ENCODE measurements at regions not wholly inside any gene's neighbourhood (a gene's known extent, or its start where the extent isn't known, plus 50 kb on each side); places are given as distances from the start of the nearest gene placed in this dataset.

DNA sequence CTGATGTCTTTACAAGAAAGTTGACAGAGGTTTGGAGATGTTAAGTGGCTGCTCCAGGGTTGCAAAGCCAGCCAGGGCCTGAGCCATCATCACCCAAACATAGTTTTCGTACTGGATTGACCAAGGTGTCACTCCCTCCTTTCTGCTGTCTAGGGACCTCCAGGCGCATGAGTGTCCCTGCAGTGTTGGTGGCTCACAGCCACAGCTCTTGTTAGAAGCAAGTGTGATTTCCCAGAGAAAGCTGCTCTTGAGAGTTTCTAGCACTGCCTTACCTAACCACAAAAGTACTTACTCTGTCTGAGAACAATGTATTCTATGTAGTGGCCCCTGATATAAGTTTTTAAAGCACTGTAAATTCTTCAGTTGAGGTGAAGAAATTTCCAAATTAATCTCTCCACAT lies 144.1 kb downstream of the SOX2 start:
- H3K27ac ChIP-seq (ENCODE audit: low read depth, low read length, poor library complexity, severe bottlenecking) = no peak overlapping the region
- BruUV-seq (replicated peaks) = no TSS peak
- intact Hi-C loops (cut with micrococcal nuclease; ENCODE audit: unreplicated experiment) = no loop called here
- no peak overlapping the region for H3K4me2 ChIP-seq (ENCODE audit: low read length)
- no peaks in the 10 kb centered on the region for H3K9me2 ChIP-seq (ENCODE audit: insufficient read depth, low read length)
- H3K79me2 ChIP-seq (ENCODE audit: insufficient read depth, low read depth, low read length) = no peaks in the 10 kb centered on the region
- ChIA-PET CTCF (ENCODE audit: unreplicated experiment) (no interaction called here), POLR2A (interaction anchor here (0.7 kb wide), 1 partner anchor 121 kb away, joined by 3 read pairs; no protein-coding TSS in a partner anchor)
- no peaks in the 10 kb centered on the region for H3K36me3 ChIP-seq (ENCODE audit: insufficient read depth, low read length)
- H3K4me3 ChIP-seq (ENCODE audit: low read depth, low read length, poor library complexity, severe bottlenecking) = no peak overlapping the region
- no peak overlapping the region for H2AFZ ChIP-seq (ENCODE audit: low read length)
- no peaks in the 10 kb centered on the region for H3K4me1 ChIP-seq (ENCODE audit: insufficient read depth, low read length, poor library complexity, severe bottlenecking)
- TF ChIP-seq, protein P1, sequence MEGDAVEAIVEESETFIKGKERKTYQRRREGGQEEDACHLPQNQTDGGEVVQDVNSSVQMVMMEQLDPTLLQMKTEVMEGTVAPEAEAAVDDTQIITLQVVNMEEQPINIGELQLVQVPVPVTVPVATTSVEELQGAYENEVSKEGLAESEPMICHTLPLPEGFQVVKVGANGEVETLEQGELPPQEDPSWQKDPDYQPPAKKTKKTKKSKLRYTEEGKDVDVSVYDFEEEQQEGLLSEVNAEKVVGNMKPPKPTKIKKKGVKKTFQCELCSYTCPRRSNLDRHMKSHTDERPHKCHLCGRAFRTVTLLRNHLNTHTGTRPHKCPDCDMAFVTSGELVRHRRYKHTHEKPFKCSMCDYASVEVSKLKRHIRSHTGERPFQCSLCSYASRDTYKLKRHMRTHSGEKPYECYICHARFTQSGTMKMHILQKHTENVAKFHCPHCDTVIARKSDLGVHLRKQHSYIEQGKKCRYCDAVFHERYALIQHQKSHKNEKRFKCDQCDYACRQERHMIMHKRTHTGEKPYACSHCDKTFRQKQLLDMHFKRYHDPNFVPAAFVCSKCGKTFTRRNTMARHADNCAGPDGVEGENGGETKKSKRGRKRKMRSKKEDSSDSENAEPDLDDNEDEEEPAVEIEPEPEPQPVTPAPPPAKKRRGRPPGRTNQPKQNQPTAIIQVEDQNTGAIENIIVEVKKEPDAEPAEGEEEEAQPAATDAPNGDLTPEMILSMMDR (conservative IDR thresholded peaks at IDR 0.05; ENCODE audit: low read length) = no peak
- TF ChIP-seq EZH2phosphoT487 (IDR thresholded peaks at IDR 0.05; ENCODE audit: borderline replicate concordance, low read depth, low read length) = no peak
- DNase-seq (ENCODE audit: low spot score) = no peak
- no peaks in the 10 kb centered on the region for H4K20me1 ChIP-seq (ENCODE audit: insufficient read depth, low read length)
- H3K9me3 ChIP-seq (ENCODE audit: low read length) = no peaks in the 10 kb centered on the region

DNA sequence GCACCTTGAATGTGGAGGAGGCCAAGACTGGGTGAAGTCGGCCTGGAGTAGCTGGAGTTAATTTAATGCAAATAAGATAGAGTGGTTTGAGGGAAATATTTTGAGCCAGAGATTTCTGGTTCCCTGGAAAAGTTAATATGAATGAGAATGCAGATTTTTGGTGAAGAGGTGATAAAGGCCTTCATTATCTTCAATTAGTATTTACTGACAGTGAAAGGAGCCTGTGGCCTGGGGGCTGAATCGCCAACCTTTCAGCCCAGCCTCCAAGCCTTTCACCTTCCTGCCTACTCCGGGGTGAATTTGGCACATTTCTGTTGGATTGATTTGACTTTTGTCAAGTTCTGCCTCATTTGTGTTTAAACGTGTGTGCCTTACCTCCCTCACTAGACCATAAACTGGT lies 147.8 kb downstream of the SOX2 start:
- TF ChIP-seq, protein P1 (conservative IDR thresholded peaks at IDR 0.05; ENCODE audit: low read length) = no peak
- no peak for TF ChIP-seq EZH2phosphoT487 (IDR thresholded peaks at IDR 0.05; ENCODE audit: borderline replicate concordance, low read depth, low read length)
- no peaks in the 10 kb centered on the region for H3K36me3 ChIP-seq (ENCODE audit: insufficient read depth, low read length)
- H2AFZ ChIP-seq (ENCODE audit: low read length) = peak overlapping the region; percentile 43
- no peaks in the 10 kb centered on the region for H3K79me2 ChIP-seq (ENCODE audit: insufficient read depth, low read depth, low read length)
- no peak for DNase-seq (ENCODE audit: low spot score)
- POLR2A ChIA-PET = interaction anchor here (0.7 kb wide), 2 partner anchors 61 to 106 kb away, joined by 3 read pairs; no protein-coding TSS in a partner anchor
- H4K20me1 ChIP-seq (ENCODE audit: insufficient read depth, low read length) = no peaks in the 10 kb centered on the region
- no peak overlapping the region for H3K4me2 ChIP-seq (ENCODE audit: low read length)
- no peak overlapping the region for H3K27ac ChIP-seq (ENCODE audit: low read depth, low read length, poor library complexity, severe bottlenecking)
- no peak overlapping the region for H3K4me3 ChIP-seq (ENCODE audit: low read depth, low read length, poor library complexity, severe bottlenecking)
- CTCF ChIA-PET (ENCODE audit: unreplicated experiment) = no interaction called here
- intact Hi-C loops (cut with micrococcal nuclease; ENCODE audit: unreplicated experiment) = no loop called here
- H3K4me1 ChIP-seq (ENCODE audit: insufficient read depth, low read length, poor library complexity, severe bottlenecking) = no peaks in the 10 kb centered on the region
- BruUV-seq (replicated peaks) = no TSS peak
- H3K9me2 ChIP-seq (ENCODE audit: insufficient read depth, low read length) = no peaks in the 10 kb centered on the region
- H3K9me3 ChIP-seq (ENCODE audit: low read length) = no peaks in the 10 kb centered on the region

- ChIA-PET POLR2A (no interaction called here), CTCF (ENCODE audit: unreplicated experiment) (no interaction called here)
- H3K27ac ChIP-seq (ENCODE audit: low read depth, low read length, poor library complexity, severe bottlenecking) = no peak overlapping the region
- no peaks in the 10 kb centered on the region for H3K4me1 ChIP-seq (ENCODE audit: insufficient read depth, low read length, poor library complexity, severe bottlenecking)
- H4K20me1 ChIP-seq (ENCODE audit: insufficient read depth, low read length) = no peaks in the 10 kb centered on the region
- no TSS peak for BruUV-seq (replicated peaks)
- no peaks in the 10 kb centered on the region for H3K9me3 ChIP-seq (ENCODE audit: low read length)
- no peak for DNase-seq (ENCODE audit: low spot score)
- H3K79me2 ChIP-seq (ENCODE audit: insufficient read depth, low read depth, low read length) = no peaks in the 10 kb centered on the region
- H3K4me2 ChIP-seq (ENCODE audit: low read length) = no peak overlapping the region
- H3K36me3 ChIP-seq (ENCODE audit: insufficient read depth, low read length) = no peaks in the 10 kb centered on the region
- no peak overlapping the region for H2AFZ ChIP-seq (ENCODE audit: low read length)
- H3K9me2 ChIP-seq (ENCODE audit: insufficient read depth, low read length) = no peaks in the 10 kb centered on the region
- H3K4me3 ChIP-seq (ENCODE audit: low read depth, low read length, poor library complexity, severe bottlenecking) = no peak overlapping the region
- TF ChIP-seq EZH2phosphoT487 (IDR thresholded peaks at IDR 0.05; ENCODE audit: borderline replicate concordance, low read depth, low read length) = no peak
- TF ChIP-seq, protein P1 (conservative IDR thresholded peaks at IDR 0.05; ENCODE audit: low read length) = no peak
- intact Hi-C loops (cut with micrococcal nuclease; ENCODE audit: unreplicated experiment) = no loop called here
Observed at GRCh38 chr3:181860235-181860634, 148.5 kb downstream of the SOX2 start.
